ENCODE measurements at regions not wholly inside any gene's neighbourhood (a gene's known extent, or its start where the extent isn't known, plus 50 kb on each side); places are given as distances from the start of the nearest gene placed in this dataset.

- Histone ChIP-seq H3K36me3 (ENCODE audit: control insufficient read depth in 1 of 2, insufficient read depth in 2 of 2, low read length in 2 of 2) (no peaks in the 10 kb centered on the region), H3K9me2 (ENCODE audit: insufficient read depth) (no peaks in the 10 kb centered on the region), H3K79me2 (ENCODE audit: insufficient read depth, low read length) (no peaks in the 10 kb centered on the region), H3K9ac (ENCODE audit: low read length) (no peak overlapping the region), H3K27ac (ENCODE audit: low read depth, low read length) (no peak overlapping the region), H2AFZ (ENCODE audit: low read depth, low read length, poor library complexity, severe bottlenecking) (no peak overlapping the region), H3K4me3 (replicated peaks in 1 of 2; ENCODE audit: low read depth in 1 of 2, low read length in 2 of 2) (no peak overlapping the region), H3K27me3 (ENCODE audit: insufficient read depth, low read length) (no peaks in the 10 kb centered on the region), H4K20me1 (ENCODE audit: insufficient read depth) (no peaks in the 10 kb centered on the region), H3K4me1 (ENCODE audit: control insufficient read depth in 1 of 2, insufficient read depth in 2 of 2, low read length in 2 of 2) (no peaks in the 10 kb centered on the region), H3K4me2 (ENCODE audit: low read length) (no peak overlapping the region), H3K9me3 (ENCODE audit: control insufficient read depth in 1 of 2, insufficient read depth in 1 of 2, low read depth in 1 of 2, low read length in 2 of 2) (no peaks in the 10 kb centered on the region)
- ATAC-seq = no peak
- ChIA-PET RAD21 (ENCODE audit: low non-redundant PET in 1 of 2, low total read pairs in 2 of 2, uncharacterized antibody in 2 of 2, unreplicated experiment in 2 of 2) (no interaction called here), CTCF (no interaction called here), POLR2A (no interaction called here)
- DNase-seq (ENCODE audit: low read depth, low spot score) = no peak
- intact Hi-C loops (cut with micrococcal nuclease) = no loop called here
- TF ChIP-seq ZNF274 (IDR thresholded peaks at IDR 0.05; ENCODE audit: low read depth, low read length) (no peak), TCF7L2 (IDR thresholded peaks at IDR 0.05; ENCODE audit: borderline replicate concordance, extremely low read depth, insufficient read depth, insufficient read length) (no peak)
- BruUV-seq (replicated peaks) = no TSS peak
Observed at GRCh38 chr3:187935623-187936156, 190.4 kb upstream of the BCL6 start.

GRCh38 chr3:187936676-187937075, 191.4 kb upstream of the BCL6 start:
- ATAC-seq = no peak
- no peak for TF ChIP-seq ZNF274 (IDR thresholded peaks at IDR 0.05; ENCODE audit: low read depth, low read length)
- TF ChIP-seq ELF1 (IDR thresholded peaks at IDR 0.05; ENCODE audit: borderline replicate concordance, low read depth) = no peak
- no peak for TF ChIP-seq EZH2 (IDR thresholded peaks at IDR 0.05)
- TF ChIP-seq YY1 (IDR thresholded peaks at IDR 0.05; ENCODE audit: extremely low read depth, insufficient replicate concordance, low read depth, low read length) = no peak
- no peak for TF ChIP-seq SP1 (IDR thresholded peaks at IDR 0.05; ENCODE audit: low read depth)
- CTCF ChIA-PET = no interaction called here

More at GRCh38 chr3:187936676-187937075, 191.4 kb upstream of the BCL6 start:
- no peak for DNase-seq (ENCODE audit: low read depth, low spot score)
- BruUV-seq (replicated peaks) = no TSS peak
- Histone ChIP-seq H2AFZ (ENCODE audit: low read depth, low read length, poor library complexity, severe bottlenecking) (no peak overlapping the region), H3K27me3 (ENCODE audit: insufficient read depth, low read length) (no peaks in the 10 kb centered on the region), H3K36me3 (ENCODE audit: control insufficient read depth in 1 of 2, insufficient read depth in 2 of 2, low read length in 2 of 2) (no peaks in the 10 kb centered on the region), H3K4me2 (ENCODE audit: low read length) (no peak overlapping the region), H3K79me2 (ENCODE audit: insufficient read depth, low read length) (no peaks in the 10 kb centered on the region), H3K9me3 (ENCODE audit: control insufficient read depth in 1 of 2, insufficient read depth in 1 of 2, low read depth in 1 of 2, low read length in 2 of 2) (no peaks in the 10 kb centered on the region), H4K20me1 (ENCODE audit: insufficient read depth) (no peaks in the 10 kb centered on the region), H3K9ac (ENCODE audit: low read length) (no peak overlapping the region), H3K9me2 (ENCODE audit: insufficient read depth) (no peaks in the 10 kb centered on the region), H3K4me3 (replicated peaks in 1 of 2; ENCODE audit: low read depth in 1 of 2, low read length in 2 of 2) (no peak overlapping the region), H3K4me1 (ENCODE audit: control insufficient read depth in 1 of 2, insufficient read depth in 2 of 2, low read length in 2 of 2) (no peaks in the 10 kb centered on the region), H3K27ac (ENCODE audit: low read depth, low read length) (no peak overlapping the region)
- intact Hi-C loops (cut with micrococcal nuclease) = no loop called here
- RAD21 ChIA-PET (ENCODE audit: low non-redundant PET in 1 of 2, low total read pairs in 2 of 2, uncharacterized antibody in 2 of 2, unreplicated experiment in 2 of 2) = no interaction called here
- POLR2A ChIA-PET = no interaction called here

Measured in HCT116 (cell line).